ENCODE measurements at regions not wholly inside any gene's neighbourhood (a gene's known extent, or its start where the extent isn't known, plus 50 kb on each side); places are given as distances from the start of the nearest gene placed in this dataset.

- in situ Hi-C loops (cut with HindIII; ENCODE audit: low sequenced_read_pairs): no loop called here
Measured at GRCh38 chr10:108902619-108903285, 1020.6 kb downstream of the XPNPEP1 start.

- in situ Hi-C loops (cut with HindIII; ENCODE audit: low sequenced_read_pairs): no loop called here
Measured at GRCh38 chr10:108901781-108902618, 1021.3 kb downstream of the XPNPEP1 start.

GRCh38 chr10:108899670-108900069 lies 1023.6 kb downstream of the XPNPEP1 start:
- in situ Hi-C loops (cut with HindIII; ENCODE audit: low sequenced_read_pairs): no loop called here

- in situ Hi-C loops (cut with HindIII; ENCODE audit: low sequenced_read_pairs): no loop called here
Measured at GRCh38 chr10:108894402-108895301, 1028.7 kb downstream of the XPNPEP1 start.

- in situ Hi-C loops (cut with HindIII; ENCODE audit: low sequenced_read_pairs): no loop called here
Measured at GRCh38 chr10:108877095-108877561, 1046.2 kb downstream of the XPNPEP1 start.

- in situ Hi-C loops (cut with HindIII; ENCODE audit: low sequenced_read_pairs): no loop called here
Measured at GRCh38 chr10:108872854-108873253, 1050.5 kb downstream of the XPNPEP1 start.

- in situ Hi-C loops (cut with HindIII; ENCODE audit: low sequenced_read_pairs): no loop called here
Measured at GRCh38 chr10:108868881-108869280, 1054.4 kb downstream of the XPNPEP1 start.

- in situ Hi-C loops (cut with HindIII; ENCODE audit: low sequenced_read_pairs): no loop called here
Measured at GRCh38 chr10:108862676-108863350, 1060.5 kb downstream of the XPNPEP1 start.

- in situ Hi-C loops (cut with HindIII; ENCODE audit: low sequenced_read_pairs): no loop called here
Measured at GRCh38 chr10:108861181-108861754, 1062.0 kb downstream of the XPNPEP1 start.

GRCh38 chr10:108852211-108852610 lies 1071.1 kb downstream of the XPNPEP1 start:
- in situ Hi-C loops (cut with HindIII; ENCODE audit: low sequenced_read_pairs): no loop called here

- in situ Hi-C loops (cut with HindIII; ENCODE audit: low sequenced_read_pairs): no loop called here
Measured at GRCh38 chr10:108850138-108850854, 1073.0 kb downstream of the XPNPEP1 start.

GRCh38 chr10:108849688-108850087 lies 1073.6 kb downstream of the XPNPEP1 start:
- in situ Hi-C loops (cut with HindIII; ENCODE audit: low sequenced_read_pairs): no loop called here

- in situ Hi-C loops (cut with HindIII; ENCODE audit: low sequenced_read_pairs): no loop called here
Measured at GRCh38 chr10:108849186-108849585, 1074.1 kb downstream of the XPNPEP1 start.

- in situ Hi-C loops (cut with HindIII; ENCODE audit: low sequenced_read_pairs): no loop called here
Measured at GRCh38 chr10:108848046-108848445, 1075.3 kb downstream of the XPNPEP1 start.

GRCh38 chr10:108840944-108841343 lies 1082.4 kb downstream of the XPNPEP1 start:
- in situ Hi-C loops (cut with HindIII; ENCODE audit: low sequenced_read_pairs): no loop called here

- in situ Hi-C loops (cut with HindIII; ENCODE audit: low sequenced_read_pairs): no loop called here
Measured at GRCh38 chr10:108836362-108836761, 1086.9 kb downstream of the XPNPEP1 start.

- in situ Hi-C loops (cut with HindIII; ENCODE audit: low sequenced_read_pairs): no loop called here
Measured at GRCh38 chr10:108822026-108822425, 1101.3 kb downstream of the XPNPEP1 start.

- in situ Hi-C loops (cut with HindIII; ENCODE audit: low sequenced_read_pairs): no loop called here
Measured at GRCh38 chr10:108819302-108819701, 1104.0 kb downstream of the XPNPEP1 start.

GRCh38 chr10:108817584-108817983 lies 1105.7 kb downstream of the XPNPEP1 start:
- in situ Hi-C loops (cut with HindIII; ENCODE audit: low sequenced_read_pairs): no loop called here

GRCh38 chr10:108817135-108817534 lies 1106.2 kb downstream of the XPNPEP1 start:
- in situ Hi-C loops (cut with HindIII; ENCODE audit: low sequenced_read_pairs): no loop called here

Data from endothelial cell of hepatic sinusoid (primary cell).